Skin epidermis (tissue), 12 donors: ENCODE measurements at regions not wholly inside any gene's neighbourhood (a gene's known extent, or its start where the extent isn't known, plus 50 kb on each side); places are given as distances from the start of the nearest gene placed in this dataset.

Experiments used
- H3K27ac ChIP-seq, 21 experiments: fragments of 200-600 bp; sonication (generic) in 11 of 21; one replicate each; pipeline ENCODE4 v1.5.0; 2020; ENCODE audit warnings: mild to moderate bottlenecking in 3 of 21, inconsistent platforms in 2 of 21, moderate library complexity in 2 of 21
- H3K4me3 ChIP-seq, 7 experiments: fragments of 200-600 bp; sonication (generic) in 2 of 7; one replicate each; pipeline ENCODE4 v1.5.0; 2020; ENCODE audit warnings: inconsistent platforms in 2 of 7, mild to moderate bottlenecking in 2 of 7, moderate library complexity in 1 of 7

GRCh38 chr16:9184354-9184690 is 92.9 kb downstream of the HAPSTR1 start:
- Histone ChIP-seq H3K4me3 (no peak overlapping the region), H3K27ac (no peak overlapping the region)

DNA sequence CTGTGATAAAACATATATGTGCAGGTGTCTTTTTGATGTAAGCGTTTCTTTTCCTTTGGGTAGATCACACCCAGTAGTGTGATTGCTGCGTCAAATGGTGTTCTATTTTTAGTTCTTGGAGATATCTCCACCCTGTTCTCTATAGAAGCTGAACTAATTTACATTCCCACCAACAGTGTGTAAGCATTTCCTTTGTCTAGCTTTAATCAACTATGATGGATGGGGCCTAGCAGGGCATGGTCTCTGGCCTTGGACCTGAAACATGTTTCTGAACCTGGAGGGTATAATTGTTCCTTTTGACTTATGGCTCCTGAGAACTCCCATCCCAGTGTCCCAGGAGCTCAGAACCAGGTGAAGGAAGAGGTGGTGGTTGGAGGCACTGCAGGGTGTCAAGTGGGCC is 93.9 kb downstream of the HAPSTR1 start:
- Histone ChIP-seq H3K27ac (no peak overlapping the region), H3K4me3 (no peak overlapping the region)

- no peak overlapping the region for H3K27ac ChIP-seq
- no peak overlapping the region for H3K4me3 ChIP-seq
Observed at GRCh38 chr16:9186061-9186460, 94.6 kb downstream of the HAPSTR1 start.

DNA sequence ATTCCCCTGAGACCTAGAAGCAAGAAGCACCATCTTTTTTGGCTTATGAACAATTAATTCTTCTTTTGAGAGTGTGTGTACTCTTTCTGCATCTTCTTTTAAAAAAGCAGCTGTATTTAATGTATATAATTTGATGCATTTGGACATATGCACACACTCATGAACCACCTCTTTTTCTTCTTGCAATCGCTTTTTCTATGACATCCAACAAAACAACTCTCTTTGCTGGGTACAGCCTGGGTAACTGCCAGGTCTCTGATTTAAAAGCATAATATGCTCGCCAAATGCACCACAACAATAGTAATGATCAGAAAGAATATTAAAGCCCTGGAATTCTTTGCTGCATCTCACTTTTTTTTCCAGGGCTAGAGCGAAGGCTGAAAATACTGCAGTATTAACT is 97.3 kb downstream of the HAPSTR1 start:
- H3K27ac ChIP-seq: no peak overlapping the region
- H3K4me3 ChIP-seq: no peak overlapping the region

GRCh38 chr16:9191274-9191850 is 99.9 kb downstream of the HAPSTR1 start:
- Histone ChIP-seq H3K27ac (no peak overlapping the region), H3K4me3 (no peak overlapping the region)

DNA sequence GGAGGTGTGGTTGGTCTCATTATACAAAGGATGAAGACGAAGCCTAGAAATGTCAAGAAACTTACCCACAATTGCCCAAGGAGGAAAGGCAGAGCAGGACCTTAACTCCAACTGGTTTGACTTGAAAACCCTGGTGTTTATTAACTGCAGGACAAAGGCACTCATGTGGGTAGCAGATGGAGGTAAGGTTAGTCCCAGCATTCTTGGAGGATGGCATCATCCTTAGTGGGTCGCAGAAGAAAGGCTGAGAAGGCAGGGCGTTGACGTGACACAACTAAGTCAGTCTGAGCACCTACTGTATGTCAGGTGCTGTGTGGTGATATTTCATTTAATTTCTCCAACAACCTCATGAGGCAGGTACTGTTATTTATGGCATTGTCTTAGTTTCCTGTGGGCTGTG is 101.3 kb downstream of the HAPSTR1 start:
- H3K4me3 ChIP-seq: no peak overlapping the region
- no peak overlapping the region for H3K27ac ChIP-seq

- H3K4me3 ChIP-seq: no peak overlapping the region
- H3K27ac ChIP-seq: no peak overlapping the region
Observed at GRCh38 chr16:9195287-9195686, 103.8 kb downstream of the HAPSTR1 start.

GRCh38 chr16:9197957-9198661 is 106.7 kb downstream of the HAPSTR1 start:
- Histone ChIP-seq H3K4me3 (no peak overlapping the region), H3K27ac (no peak overlapping the region)

DNA sequence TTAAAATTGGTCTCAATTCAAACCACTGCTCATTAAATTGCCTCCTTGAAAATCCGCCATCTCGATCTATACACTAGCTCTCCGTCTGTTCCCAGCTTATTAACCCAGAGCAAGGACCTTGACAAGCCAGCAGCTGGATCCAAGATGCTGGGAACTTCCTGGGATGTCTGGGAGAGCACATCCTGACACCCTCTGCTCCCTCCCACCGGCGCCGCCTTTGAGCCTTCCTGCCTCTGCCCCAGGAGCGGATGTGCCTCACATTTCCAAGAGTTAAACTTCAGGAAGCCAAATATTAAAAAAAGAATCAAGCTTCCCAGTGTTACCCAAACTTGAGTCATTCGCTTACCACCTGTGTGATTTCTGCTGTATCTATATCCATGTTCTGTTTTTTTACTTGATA is 107.9 kb downstream of the HAPSTR1 start:
- H3K4me3 ChIP-seq: no peak overlapping the region
- no peak overlapping the region for H3K27ac ChIP-seq

GRCh38 chr16:9199751-9200150 is 108.3 kb downstream of the HAPSTR1 start:
- no peak overlapping the region for H3K4me3 ChIP-seq
- no peak overlapping the region for H3K27ac ChIP-seq

GRCh38 chr16:9203956-9204355 is 112.5 kb downstream of the HAPSTR1 start:
- no peak overlapping the region for H3K27ac ChIP-seq

GRCh38 chr16:9205661-9206060 is 114.2 kb downstream of the HAPSTR1 start:
- H3K27ac ChIP-seq: no peak overlapping the region
- no peak overlapping the region for H3K4me3 ChIP-seq

More at GRCh38 chr16:9203956-9204355, 112.5 kb downstream of the HAPSTR1 start:
- no peak overlapping the region for H3K4me3 ChIP-seq

DNA sequence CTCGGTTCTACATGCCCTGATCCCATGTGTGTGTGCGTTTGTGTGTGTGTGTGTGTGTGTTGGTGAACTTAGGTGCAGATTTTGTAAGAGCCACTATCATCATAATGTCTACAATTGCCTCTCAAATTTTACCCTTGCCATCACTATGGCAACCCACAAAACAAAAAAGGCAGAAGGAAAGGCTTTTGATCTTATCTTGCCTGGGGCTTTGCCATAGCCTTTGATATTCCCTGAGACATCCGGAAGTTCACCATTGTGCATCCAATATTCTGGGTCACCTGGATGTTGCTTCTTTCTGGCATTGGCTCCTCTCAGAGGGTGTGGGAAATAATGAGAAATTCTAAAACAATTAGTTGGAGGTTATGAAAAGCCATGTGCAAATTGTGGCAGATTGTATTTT is 114.7 kb downstream of the HAPSTR1 start:
- Histone ChIP-seq H3K27ac (no peak overlapping the region), H3K4me3 (no peak overlapping the region)

GRCh38 chr16:9212621-9213020 is 121.2 kb downstream of the HAPSTR1 start:
- H3K27ac ChIP-seq: no peak overlapping the region
- H3K4me3 ChIP-seq: no peak overlapping the region

DNA sequence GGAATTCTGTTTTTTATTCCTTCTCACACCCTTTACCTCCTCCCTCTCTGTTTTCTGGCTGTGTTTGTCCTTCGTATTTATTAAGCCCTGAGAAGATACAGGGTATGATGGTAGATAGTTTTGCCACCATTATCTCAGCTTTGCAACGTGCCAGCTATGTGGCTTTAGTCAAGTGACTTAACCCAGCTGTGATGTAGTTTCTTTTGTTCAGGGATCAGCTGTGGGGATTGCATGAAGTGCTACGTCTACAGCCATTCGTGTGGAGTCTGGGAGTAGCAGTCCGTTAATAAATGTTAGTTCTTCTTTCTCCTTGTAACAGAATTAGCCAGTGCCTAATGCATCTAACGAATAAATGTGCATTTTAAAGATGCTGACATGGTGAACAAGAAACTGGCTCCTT is 128.4 kb downstream of the HAPSTR1 start:
- Histone ChIP-seq H3K4me3 (no peak overlapping the region), H3K27ac (no peak overlapping the region)

DNA sequence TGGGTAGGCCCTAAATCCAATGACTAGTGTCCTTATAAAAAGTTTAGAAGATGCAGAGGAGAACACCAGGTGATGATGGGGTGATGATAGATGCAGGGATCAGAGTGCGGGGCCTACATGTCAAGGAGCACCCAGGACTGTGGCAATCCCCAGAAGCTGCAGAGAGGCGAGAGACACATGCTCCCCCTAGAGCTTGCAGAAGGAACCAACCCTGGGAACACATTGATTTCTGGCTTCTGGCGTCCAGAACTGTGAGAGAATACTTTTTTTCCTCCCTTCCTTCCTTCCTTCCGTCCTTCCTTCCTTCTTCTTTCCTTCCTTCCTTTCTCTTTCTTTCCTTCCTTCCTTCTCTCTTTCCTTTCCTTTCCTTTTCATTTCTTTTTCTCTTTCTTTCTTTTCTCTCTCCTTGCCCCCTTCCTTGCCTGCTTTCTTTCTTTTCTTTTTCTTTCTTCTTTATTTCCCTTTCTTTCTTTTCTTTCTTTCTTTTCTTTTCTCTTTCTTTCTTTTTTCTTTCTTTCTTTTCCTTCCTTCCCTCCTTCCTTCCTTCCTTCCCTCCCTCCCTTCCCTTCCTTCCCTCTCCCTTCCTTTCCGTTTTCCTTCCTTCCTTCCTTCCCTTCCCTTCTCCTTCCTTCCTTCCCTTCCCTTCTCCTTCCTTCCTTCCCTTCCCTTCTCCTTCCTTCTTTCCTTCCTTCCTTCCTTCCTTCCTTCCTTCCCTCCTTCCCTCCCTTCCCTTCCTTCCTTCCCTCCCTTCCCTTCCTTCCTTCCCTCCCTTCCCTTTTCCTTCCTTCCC is 134.3 kb downstream of the HAPSTR1 start:
- Histone ChIP-seq H3K4me3 (no peak overlapping the region), H3K27ac (no peak overlapping the region)

- Histone ChIP-seq H3K27ac (no peak overlapping the region), H3K4me3 (no peak overlapping the region)
Observed at GRCh38 chr16:9226924-9227323, 135.5 kb downstream of the HAPSTR1 start.

DNA sequence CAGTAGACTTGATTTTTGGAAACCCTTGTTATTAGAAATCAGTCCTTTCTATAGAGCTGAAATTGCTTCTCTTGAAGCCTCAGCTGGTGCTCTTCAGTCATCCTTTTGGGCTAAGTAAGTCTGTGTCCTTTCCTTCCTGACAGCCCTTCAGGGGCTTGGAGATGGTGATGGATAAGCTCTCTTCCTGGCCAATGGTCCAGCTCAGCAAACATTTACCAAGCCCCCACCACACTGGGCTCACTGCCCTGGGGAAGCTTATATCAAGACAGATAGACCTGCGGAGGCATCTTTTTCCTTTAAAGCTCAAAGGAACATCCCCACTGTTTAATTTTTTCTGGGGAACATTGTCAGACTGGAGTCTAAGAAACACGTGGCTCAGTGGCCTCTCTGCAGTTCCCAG is 139.6 kb downstream of the HAPSTR1 start:
- Histone ChIP-seq H3K4me3 (no peak overlapping the region), H3K27ac (no peak overlapping the region)

DNA sequence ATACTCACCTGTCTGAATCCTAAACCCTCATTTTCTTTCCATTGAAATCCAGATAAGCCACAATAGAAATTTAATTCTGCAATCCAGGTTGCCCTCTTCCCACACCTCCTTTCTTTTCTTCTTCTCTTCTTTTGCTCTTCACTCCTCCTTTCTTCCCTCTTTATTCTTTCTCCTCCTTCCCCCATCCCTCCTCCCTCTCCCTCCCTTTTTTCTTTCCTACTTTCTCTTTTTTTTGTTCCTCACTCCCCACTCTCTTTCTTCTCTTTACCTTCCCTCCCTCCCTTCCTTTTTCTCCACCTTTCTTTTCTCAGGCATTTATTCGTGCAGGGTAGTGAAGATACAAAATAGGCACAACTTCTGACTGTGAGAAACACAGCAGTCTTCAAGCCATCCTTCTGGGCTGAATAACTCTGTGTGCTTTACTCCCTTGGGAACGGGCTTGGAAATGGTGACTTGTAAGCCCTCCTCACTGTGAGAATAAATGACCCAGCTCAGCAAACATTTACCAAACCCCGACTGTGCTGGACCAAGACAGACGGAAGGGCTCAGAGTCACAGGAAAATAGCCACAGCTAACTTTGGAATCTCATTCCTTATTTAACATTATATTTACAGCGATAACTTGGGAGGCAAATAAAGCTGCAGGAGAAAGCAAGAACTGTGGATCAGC is 140.8 kb downstream of the HAPSTR1 start:
- H3K4me3 ChIP-seq: no peak overlapping the region
- H3K27ac ChIP-seq: no peak overlapping the region

DNA sequence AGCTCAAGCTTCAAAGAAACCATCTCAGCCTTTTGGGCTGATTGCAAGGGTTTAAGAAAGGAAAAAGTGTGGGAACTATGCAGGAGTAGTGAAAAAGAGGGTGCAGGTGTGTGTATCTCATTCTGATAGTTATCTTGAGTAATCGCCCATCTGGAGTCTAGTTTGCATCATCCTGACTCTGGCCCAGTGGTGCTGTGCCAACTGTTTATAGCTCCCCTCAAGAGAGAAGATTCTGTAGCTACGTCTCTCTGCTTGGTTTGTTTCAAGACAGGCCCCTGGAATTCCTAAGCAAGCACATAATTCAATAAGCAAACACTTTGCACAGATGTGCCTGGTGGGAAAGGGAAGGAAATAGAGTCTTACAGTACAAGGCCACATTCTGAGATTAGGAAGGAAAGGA is 144.4 kb downstream of the HAPSTR1 start:
- H3K27ac ChIP-seq: no peak overlapping the region
- H3K4me3 ChIP-seq: no peak overlapping the region

GRCh38 chr16:9236319-9236718 is 144.9 kb downstream of the HAPSTR1 start:
- Histone ChIP-seq H3K27ac (no peak overlapping the region), H3K4me3 (no peak overlapping the region)
